ENCODE measurements at regions not wholly inside any gene's neighbourhood (a gene's known extent, or its start where the extent isn't known, plus 50 kb on each side); places are given as distances from the start of the nearest gene placed in this dataset.
"Not testable (repeated sequence)": the region's sequence is repeated elsewhere in the genome, so short reads cannot be mapped to it uniquely, and the experiment has no call there.

DNA sequence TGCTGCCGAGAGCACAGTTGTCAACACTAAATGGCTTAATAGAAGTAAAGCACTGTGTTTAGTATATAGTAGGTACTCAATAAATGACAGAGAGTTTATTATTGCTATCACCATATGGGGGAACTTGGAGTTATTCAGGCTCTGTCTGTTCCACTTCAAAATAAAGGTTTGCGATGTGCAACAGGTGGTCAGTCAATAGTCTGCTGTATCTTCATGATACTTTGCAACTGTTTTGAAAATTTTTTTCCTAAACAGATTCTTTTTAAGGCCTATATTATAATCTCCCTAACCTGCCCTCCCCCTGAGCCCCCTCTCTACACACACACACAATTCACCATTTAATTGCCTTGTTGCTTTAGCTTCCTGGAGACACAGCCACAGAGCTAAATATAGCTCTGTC is 164.7 kb upstream of the NR2F2 start:
- no peak for DNase-seq

GRCh38 chr15:96166223-96167200 is 164.0 kb upstream of the NR2F2 start:
- DNase-seq: no peak

DNA sequence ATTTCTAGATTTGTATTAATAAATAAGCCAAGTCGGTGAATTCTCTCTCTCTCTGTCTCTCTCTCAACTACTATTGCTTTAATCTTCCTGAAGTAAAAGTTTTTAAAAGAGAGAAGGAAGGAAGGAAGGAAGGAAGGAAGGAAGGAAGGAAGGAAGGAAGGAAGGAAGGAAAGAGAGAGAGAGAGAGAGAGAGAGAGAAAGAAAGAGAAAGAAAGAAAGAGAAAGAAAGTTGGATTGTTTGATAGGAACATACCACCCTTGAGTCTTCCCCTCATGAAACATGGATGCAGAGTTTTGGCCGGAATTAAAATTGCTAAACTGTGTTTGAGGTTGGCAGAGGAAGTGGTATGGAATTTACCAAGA is 159.9 kb upstream of the NR2F2 start:
- DNase-seq: not testable (repeated sequence)

DNA sequence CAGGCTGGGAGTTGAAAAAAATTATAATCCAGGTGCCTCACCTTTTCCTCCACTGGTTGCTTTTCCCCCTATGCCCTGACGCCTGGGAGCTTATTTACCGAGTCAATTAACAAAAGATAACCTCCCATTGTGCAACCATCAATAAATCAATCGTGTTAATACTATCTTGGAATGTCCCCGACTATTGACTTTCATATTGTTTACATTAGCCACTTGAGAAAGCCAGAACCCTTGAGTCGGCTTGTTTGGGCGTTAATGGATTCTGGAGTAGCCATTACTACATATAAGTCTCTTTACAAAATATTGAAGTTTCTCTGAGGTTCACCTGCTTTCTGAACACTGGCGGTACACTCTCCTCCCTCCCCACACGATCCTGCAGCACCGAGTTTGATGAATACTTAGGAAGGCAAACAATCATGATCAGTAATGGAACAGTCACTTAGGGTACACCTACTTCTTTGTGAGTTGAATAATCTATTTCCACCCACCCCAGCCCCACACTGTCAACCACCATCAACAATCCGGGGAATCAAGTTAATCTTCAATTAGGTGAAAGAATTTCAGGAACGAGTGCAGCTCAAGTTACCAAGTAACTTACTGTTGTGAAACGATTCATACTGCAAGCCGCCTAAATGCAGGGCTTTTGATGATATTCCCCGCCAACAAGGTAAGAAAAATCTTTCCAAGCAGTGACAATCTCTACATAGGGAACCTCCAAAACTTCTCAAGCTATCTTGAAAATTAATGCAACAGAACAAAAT is 159.3 kb upstream of the NR2F2 start:
- DNase-seq: no peak

GRCh38 chr15:96171853-96172296 is 158.6 kb upstream of the NR2F2 start:
- no peak for DNase-seq

DNA sequence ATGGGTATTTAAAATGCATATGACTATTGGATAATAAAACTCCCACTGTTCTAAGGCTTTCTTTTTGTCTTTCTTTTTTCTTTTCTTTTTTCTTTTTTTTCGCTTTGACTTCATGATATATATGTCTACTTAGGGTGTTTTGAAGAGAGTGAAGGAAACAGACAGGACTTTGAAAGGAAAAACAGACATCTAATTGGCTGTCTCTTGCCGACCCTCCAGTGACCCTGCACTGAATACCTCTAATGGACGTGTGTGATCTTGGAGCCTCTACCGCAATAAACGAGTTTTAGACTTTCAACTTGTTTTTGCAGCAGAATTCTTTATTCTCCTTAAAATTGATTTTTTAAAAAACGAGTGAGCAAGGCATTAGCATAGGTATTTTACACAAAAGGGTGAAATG is 158.1 kb upstream of the NR2F2 start:
- DNase-seq: no peak

GRCh38 chr15:96176831-96177230 is 153.7 kb upstream of the NR2F2 start:
- DNase-seq: no peak

GRCh38 chr15:96177279-96177678 is 153.2 kb upstream of the NR2F2 start:
- DNase-seq: no peak

GRCh38 chr15:96180087-96180748 is 150.3 kb upstream of the NR2F2 start:
- no peak for DNase-seq

DNA sequence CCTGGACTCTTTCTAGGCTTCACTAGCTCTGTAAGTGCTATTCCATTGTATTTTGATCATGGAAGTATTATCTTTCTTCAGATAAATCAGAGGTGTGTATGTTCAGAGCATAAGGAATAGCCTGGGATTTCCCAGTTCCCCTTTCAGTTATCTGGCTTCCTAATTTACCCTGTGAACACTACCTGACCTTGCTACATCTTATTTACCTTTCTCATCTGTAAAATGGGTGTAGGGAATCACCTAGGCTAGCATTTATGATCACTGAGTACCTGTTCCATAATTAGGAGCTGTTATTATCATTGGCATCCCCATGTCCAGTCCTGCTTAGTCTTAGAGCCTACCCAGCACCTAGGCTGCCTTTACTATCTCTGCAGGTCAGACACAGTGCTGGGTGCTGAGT is 149.3 kb upstream of the NR2F2 start:
- no peak for DNase-seq

GRCh38 chr15:96181873-96182301 is 148.6 kb upstream of the NR2F2 start:
- DNase-seq: peak; percentile 95

DNA sequence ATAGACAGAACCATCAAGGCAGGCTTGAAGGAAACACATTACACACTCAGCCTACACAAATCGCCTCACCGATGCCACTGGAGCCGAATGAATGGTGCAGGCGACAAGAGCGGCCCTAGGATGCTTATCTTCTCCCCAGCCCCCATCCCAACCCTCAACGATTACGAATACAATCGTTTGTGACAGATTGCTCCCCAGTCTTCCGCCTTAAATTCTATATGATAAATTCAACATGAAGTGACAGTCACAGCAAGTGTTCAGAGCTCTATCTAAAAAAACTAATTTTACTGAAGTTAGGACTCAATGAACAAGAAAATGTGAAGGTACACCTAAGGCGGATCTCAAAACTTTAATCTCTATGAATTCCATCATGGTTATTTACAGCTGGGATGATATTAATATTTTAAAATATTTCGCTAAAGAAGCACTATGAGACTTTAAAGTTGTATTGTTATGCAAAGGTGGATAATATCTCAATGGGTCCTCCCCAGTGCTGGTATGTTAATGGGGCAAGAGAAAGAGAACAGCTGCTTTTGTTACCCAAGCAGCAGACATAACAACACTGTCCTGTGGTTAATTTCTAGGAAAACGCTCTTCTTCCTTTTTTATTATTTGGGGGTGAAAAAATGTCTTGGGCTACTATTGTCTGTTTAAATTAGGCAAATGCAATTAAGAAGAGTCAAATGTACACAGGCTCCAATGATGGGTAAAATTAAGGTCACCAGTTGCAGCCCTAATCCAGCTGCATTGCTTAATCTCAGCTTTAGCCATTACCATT is 147.6 kb upstream of the NR2F2 start:
- DNase-seq: no peak

DNA sequence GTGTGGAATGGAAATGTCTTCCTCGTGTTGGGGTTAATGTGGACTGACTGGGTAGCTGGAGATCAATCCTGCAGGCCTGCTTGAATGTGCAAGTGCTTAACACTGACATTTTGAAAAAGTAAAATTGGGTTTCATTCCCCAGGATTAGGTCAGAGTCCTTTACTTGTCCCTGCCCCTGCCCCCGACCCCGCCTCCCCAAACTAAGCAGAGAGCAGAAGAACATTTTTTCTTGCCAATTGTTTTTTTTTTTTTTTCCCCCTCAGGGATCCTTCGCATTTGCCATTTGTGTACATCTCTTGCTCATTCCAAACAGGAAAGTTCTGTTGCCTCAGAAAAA is 147.0 kb upstream of the NR2F2 start:
- DNase-seq: no peak

- DNase-seq: no peak
These were observed 146.6 kb upstream of the NR2F2 start for GRCh38 chr15:96183867-96184266.

- DNase-seq: no peak
These were observed 146.2 kb upstream of the NR2F2 start for GRCh38 chr15:96184297-96184696.

- DNase-seq: no peak
These were observed 144.4 kb upstream of the NR2F2 start for GRCh38 chr15:96186105-96186504.

DNA sequence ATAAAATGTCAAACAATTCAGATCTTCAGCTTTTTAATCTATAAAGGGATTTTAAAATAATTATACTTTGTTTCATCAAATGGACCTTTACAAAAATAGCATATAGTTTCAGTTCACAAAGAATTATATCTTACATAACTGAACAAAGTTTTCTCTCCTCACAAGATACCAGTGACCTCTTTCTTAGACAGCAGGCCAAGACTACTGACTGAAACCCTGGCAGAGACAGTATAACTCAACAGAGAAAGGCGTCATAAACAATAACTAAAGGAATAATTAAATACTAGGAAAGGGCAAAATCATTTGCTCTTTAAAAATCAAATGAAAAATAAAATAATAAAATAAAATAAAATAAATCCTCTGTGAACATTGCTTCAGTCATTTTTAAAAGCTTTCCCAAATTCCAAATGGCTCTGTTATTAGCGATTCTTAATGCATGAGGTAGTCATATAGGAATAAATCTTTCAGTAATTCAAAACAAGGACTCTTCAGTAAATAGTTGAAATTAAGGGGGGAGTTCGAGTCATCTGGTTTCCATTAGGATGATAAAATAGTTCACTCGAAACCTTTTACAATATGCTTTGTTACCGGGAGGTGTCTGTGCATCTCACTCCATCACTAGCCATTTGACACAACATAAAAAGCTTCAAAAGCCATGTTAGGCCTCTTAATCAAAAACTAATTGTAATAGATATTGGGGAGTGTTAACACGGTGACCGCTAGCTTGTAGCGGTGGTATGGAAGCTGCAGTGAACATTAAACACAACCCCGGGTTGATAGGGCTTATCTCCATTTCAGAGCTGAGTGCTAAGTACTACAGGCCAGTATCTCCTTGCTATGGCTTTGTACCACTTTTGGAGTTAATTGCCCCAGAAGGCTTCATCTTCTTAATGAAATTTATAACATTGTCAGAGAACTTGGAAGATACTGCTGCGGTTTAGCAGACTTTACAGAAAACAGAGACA is 142.9 kb upstream of the NR2F2 start:
- DNase-seq: peak; percentile 25

- no peak for DNase-seq
These were observed 132.8 kb upstream of the NR2F2 start for GRCh38 chr15:96197721-96198120.

GRCh38 chr15:96199111-96199510 is 131.4 kb upstream of the NR2F2 start:
- DNase-seq: no peak

- no peak for DNase-seq
These were observed 130.0 kb upstream of the NR2F2 start for GRCh38 chr15:96200357-96200967.

Data from muscle of arm (tissue), 1 donor.